Epithelial cell of prostate (primary cell): ENCODE measurements at regions not wholly inside any gene's neighbourhood (a gene's known extent, or its start where the extent isn't known, plus 50 kb on each side); places are given as distances from the start of the nearest gene placed in this dataset.

ENCODE experiments used
- DNase-seq: peaks from one replicate; pipeline ENCODE4 v3.0.0-alpha.2; 2011; ENCODE audit warnings: low read depth, low spot score
- H3K27ac ChIP-seq: fragments of 450-650 bp; 2 replicates; pipeline ENCODE4 v1.5.1; 2017; ENCODE audit warnings: mild to moderate bottlenecking

DNA sequence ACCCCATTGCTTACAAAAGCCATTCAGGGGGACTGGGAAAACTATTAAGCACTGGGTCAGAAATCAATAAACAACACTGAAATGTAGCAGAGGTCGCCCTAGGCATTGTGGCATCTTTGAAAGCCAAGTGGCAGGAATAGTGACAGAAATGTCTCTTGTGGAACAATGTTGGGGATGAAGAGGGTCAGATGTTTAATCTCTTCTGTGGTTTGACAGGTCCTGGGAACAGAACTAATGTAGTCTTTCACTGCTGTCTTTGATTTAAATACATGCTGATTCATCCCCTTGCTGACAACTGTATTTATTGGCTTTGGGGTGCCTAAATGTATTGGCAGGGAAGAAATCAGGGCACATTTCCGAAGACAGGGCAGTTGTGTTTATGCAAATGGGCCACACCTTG is 194.8 kb downstream of the ATG4C start:
- H3K27ac ChIP-seq, result no peak overlapping the region
- DNase-seq, result no peak

DNA sequence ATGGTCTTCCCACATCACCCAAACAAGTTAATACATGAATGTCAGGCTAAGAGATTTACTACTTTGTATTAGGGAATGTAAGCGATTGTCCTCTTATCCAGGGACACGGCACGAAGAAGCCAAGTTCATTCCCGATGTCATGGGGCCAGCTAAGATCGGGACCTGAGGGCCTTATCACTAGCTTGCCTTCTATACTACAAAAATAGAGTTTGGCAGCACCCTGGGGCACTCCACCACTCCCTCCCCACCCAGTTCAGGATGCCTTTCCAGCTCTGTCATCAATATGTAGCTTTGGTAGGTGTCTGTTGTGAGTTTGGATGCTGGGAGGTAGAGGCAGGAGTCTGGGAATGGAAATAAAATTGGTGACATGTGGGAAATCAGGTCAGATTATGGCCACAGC is 197.5 kb downstream of the ATG4C start:
- no peak for DNase-seq
- no peak overlapping the region for H3K27ac ChIP-seq

DNA sequence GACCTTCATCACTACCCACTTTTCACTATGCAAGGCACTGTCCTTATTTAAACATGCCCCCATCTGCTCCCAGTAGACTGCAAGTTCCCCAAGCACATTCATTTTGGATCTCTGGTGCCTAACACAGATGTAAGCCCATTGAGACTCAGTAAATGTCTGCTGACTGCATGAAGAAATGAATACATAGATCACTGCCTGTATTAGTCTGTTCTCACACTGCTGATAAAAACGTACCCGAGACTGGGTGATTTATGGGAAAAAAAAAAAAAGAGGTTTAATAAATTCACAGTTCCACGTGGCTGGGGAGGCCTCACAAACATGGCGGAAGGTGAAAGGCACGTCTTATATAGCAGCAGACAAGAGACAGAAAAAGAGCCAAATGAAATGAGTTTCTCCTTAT is 204.9 kb downstream of the ATG4C start:
- no peak for DNase-seq
- no peak overlapping the region for H3K27ac ChIP-seq

DNA sequence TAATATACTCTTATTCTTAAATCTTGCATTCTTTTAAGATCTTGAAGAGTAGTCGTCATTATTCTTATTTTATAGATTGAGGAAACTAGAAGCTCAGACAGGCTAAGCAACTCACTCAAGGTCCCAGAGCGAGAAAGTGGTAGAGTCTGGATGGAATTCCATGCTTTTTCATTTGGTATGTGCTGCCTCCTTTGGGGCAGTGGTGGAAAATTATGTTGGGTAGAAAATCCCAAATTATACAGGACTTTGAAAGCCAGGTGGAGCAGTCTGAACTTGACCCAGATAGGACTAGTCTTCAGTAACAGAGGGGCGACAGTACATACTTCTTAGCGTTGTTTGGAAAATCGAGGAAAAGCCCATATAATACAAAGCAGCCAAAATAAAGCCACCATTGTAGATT is 205.6 kb downstream of the ATG4C start:
- DNase-seq, result no peak

DNA sequence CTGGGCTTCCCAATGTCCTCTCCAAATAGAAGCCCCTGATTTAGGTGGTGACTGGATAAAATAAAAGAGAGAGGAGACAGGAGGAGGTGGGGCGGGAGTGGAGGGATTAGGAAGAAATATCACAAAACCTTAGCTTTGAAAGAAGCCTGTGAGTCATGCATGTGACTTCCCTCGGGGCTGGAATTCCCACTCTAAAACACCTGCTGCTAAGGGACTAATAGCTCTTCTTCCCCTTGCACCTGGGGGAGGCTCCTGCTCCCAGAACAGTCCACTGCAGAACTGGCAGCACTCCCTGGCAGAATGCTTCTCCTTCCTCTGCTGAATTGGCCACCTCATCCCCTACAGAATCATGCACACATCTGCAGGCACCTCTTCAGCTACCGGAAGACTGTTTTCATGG is 207.2 kb downstream of the ATG4C start:
- DNase-seq, result no peak
- H3K27ac ChIP-seq, result no peak overlapping the region

More for the DNA sequence above, 205.6 kb downstream of the ATG4C start:
- no peak overlapping the region for H3K27ac ChIP-seq

DNA sequence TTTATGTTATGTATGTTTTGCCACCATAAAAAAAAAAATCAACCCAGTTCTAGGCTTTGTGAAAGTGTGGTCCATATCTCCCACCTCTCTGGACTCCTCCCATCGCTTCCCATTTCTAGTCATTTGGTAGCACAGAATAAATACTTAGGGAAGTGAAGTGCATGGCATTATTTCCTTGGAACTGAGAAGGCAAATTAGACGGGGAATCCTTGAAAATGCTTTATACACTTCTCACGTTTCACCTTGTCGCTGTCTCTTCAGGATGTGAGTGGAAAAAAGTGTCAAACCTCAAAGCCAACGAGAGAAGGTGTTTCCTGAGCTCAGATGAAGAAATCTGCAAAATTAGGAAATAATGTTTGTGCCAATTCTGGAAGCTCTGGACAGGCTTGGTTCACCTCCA is 209.9 kb downstream of the ATG4C start:
- DNase-seq, result no peak
- H3K27ac ChIP-seq, result no peak overlapping the region

DNA sequence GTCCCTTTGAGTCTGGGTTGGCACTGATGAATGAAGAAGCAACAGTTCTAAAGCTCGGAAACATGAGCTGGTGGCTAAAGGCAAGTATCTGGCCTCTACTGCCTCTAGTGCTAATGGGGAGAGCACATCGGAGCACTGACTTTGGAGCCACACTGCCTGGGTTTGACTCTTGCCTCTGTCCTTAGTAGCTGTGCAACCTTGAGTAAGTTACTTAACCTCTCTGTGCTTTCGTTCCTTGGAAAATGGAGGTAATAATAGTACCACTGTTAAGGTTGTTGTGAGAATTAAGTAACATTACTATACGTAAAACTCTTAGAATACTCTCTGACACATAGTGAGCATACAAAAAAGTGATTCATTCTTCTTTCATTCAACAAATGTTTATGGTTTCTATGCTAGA is 211.2 kb downstream of the ATG4C start:
- no peak for DNase-seq
- no peak overlapping the region for H3K27ac ChIP-seq

DNA sequence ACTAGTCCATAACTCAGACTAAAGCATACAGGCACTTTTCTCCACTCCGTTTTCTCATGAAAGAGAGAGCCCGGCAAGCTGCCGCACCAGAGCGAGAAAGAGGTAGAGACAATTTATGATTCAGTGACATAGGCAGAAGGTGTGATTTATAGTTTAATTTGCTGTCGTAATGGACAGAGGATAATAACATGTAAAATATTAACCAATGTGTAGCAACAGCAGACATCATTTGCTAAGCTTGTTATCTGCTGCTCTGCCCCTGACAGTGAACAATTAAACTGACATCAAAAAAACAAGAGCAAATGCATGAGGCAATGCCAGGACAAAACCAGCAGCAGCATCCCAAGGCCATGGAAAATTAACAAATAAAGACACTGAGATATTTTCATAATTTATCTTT is 214.0 kb downstream of the ATG4C start:
- H3K27ac ChIP-seq, result no peak overlapping the region
- DNase-seq, result no peak

DNA sequence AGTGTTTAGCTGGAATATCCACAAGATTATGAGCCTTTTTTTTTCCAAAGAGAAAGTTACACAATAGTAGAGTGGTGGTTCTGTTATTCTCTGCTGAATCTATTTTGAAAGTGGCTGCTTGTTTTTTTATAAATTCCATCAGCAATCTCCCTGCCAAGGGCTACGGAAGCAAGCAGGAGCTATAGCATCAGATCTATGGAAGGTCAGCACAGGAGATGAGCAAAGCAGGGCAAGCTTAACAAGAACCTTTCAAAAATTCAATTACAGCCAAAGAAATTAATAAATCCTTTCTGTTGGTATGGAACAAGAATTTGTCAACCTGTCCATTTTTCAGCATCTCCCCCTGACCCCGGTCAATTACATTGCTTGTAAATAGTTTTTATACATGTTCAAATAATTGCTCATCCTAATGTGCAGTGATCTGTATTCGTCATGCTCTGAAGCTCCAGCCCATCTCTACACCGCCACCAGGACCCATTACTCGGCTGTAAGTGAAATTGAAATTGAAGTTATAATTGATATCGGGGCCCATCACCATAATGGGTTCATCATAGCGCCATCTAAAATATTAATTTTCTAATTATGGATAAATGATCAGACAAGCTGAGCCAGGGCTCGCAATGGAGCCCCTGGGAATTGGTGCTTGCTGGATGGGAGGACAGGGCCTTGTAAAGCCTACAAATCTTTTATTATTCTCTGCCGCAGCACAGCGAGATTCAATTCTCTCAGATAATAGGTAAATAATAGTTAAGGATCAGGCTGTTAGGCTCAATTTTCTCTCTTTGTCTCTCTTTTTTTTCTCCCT is 215.1 kb downstream of the ATG4C start:
- no peak for DNase-seq
- H3K27ac ChIP-seq, result no peak overlapping the region

DNA sequence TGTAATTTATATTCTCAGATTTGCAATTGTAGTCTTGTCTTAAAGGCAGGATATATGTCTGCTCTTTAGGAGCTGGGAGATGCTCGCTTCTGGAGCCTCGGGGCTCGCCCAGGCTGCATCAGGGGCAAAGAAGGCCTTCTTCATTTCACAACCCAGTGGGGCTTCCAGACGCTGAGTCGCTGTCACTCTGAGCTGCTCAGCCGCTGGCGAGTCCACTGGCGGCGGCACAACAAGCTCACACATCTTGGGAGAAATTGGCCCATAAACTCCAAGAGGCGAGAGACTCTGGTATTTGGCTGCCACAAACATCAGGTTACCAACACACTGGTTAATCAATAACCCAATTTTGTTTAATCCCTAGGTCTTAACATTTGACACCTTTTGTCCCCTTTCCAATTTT is 216.6 kb downstream of the ATG4C start:
- no peak overlapping the region for H3K27ac ChIP-seq
- no peak for DNase-seq

DNA sequence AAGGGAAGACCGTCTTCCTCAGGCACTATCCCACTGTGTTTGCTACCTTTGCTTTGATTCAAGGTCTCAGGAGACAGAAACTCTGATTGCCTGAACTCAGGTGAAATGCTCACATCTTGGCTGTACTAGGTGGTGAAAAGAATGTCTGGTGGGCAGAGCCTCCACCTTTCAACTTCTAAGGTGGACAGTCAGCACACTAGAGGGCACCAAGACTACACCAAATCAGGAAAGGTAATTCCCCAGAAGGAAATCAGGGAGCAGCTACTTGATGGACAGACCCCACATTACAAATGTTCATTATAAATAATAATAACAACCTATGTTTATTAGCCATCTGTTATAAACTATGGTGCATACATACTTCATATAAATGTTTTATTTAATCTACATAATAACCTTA is 220.9 kb downstream of the ATG4C start:
- H3K27ac ChIP-seq, result no peak overlapping the region
- DNase-seq, result no peak

DNA sequence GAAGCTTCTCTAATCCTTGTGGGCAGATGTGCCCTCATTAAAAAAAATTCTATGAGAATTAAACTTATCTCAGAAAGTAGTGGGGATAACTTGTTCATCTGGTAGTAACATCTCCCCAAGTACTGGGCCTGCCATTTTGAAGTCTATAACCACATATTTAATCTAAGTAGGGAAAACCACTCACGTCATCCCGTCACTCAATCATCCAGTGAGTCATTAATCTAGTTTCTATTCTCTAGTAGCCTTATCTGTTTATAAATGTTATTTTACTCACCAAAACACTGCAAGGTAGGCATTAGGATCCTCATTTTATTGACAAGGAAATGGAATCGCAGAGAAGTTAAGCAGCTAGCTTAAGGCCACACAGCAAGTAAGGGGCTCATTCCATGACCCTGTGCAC is 221.9 kb downstream of the ATG4C start:
- no peak for DNase-seq

DNA sequence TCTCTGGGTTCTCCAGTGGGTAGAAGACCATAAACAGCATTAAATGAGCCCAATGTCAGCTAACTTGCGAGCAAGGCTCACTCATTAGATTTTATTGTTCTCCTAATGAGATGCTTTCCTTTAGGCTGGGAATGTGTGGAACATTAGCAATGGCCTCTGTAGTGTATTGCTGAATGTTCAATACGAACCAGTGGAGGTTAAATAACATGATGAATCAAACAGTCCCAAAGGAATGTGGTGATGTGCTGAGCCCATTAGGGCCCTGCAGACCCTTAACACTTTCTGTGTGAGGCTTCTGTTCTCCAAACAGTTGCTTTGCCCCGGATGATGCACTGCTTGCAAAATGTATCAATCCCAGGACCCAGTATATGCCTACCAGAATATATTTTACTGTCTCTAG is 225.5 kb downstream of the ATG4C start:
- H3K27ac ChIP-seq, result no peak overlapping the region
- DNase-seq, result no peak

More for the DNA sequence above, 221.9 kb downstream of the ATG4C start:
- no peak overlapping the region for H3K27ac ChIP-seq

DNA sequence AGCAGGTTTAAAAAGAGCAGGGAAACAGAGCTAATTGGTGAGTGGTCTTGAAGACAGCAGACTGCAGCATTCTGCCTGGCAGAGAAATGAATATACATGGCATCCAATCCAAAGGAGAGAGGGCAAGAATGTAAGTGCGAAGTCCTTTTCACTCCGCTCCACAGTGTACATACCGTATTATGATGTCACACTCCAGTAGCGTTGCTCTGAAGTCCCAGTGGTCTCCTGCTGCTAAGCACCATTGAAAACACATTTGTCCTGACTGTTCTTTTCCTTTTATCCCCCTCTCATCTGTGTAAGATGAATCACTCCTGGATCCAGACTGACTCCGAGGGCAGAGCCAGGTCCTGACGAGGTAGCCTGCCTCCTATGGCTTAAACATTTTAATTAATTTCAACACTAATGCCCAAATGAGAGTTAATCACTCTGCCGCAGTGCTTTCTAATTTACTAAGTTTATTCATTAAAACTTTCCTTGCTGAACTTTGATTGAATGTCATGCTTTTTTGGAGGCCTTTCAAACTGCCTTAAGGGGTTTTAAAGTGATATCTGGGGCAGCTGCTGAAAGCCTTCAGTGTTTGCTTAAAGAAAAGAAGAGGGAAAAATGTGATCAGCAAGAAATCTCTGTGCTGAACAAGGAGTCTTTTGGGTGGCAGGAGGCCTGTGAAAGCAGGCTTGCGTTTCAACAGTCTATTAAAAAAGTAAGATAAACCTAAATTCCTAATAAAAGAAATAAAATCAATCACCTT is 227.2 kb downstream of the ATG4C start:
- DNase-seq, result no peak
- no peak overlapping the region for H3K27ac ChIP-seq

DNA sequence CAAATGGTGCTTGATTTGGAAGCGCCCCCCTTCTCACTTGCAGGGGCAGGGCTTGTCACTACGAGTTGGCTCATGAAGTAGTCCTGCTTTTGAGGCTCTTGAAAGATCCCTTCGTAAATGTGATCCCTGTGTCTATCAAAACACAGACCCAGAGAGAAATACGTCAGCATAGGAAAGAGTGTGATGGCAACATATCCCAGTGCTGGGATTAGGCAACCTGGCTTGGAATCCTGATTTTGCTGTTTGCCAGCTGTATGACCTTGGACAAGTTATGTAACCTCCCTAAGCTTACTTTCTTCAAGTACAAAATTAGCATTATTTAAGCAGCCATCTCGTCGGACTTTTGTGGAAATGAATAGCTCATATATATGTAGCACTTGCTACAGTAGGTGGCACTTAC is 228.4 kb downstream of the ATG4C start:
- DNase-seq, result no peak
- H3K27ac ChIP-seq, result no peak overlapping the region

DNA sequence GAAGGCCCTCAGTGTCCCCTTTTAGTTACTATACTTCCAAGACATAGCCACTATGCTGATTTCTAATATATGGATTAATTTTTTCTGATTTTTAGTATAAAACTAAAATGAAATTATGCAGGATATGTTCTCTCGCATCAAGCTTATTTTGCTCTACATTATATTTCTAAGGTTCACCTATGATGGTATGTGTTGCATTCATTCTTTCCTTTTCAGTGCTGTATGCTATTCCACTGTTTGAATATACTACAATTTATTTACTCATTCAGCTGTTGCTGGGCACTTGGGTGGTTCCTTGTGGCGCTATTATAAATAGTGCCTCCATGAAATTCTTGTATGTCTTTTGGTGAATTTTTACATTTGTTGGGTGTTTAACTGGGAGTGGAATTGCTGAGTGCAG is 230.3 kb downstream of the ATG4C start:
- DNase-seq, result no peak
- H3K27ac ChIP-seq, result no peak overlapping the region

DNA sequence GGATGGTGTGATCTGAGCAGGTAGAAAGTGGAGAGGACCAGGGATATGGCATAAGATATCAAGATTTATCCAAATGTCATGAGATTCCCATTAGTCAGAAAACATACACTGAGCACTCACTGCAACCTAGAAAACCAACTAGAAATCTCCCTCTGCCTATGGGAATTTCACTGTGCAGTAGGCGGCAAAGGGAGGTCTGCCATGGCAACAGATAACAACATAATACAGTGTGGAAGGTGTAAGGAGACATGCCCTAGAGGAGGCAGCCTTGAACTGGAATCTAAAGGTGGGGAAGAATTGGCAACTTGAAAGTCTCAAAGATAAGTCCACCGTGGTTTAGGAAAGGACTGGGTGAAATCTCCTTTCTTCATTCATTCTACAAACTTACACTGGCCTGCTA is 238.4 kb downstream of the ATG4C start:
- DNase-seq, result no peak
- H3K27ac ChIP-seq, result no peak overlapping the region

DNA sequence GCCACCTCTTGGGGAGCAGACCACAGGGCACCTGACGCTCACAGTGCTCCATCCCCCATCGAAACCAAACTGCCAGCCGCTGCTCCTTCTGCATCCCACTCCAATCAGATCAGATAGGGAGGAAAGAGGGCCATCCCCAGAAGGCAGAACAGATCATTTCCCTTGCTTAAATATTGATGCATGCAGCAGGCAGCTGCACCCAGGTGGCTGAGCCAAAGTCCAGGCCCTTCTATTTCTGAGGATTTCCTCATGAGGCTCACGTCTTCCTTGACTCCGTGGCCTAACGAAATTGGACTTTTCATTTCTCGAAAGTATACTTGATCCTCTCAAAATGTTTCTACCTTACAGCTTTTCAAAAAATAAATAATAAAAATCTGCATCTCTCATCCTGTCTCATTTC is 239.2 kb downstream of the ATG4C start:
- no peak for DNase-seq
- no peak overlapping the region for H3K27ac ChIP-seq

DNA sequence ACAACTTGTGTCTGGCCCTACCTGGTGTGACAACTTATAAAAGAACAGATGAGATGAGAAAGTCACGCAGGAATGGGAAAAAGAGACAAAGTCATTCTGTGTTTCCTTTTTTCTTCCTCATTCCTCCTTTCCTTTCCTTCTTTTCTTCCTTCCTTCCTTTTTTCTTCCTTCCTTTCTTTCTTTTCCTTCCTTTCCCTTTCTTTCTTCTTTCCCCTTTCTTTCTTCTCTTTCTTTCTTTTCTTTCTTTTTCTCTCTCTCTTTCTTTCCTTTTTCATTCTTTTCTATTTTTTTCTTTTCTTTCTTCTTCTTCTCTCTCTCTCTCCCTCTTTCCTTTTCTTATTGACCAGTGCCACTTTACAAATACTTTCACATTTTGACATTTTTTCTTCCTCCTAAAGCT is 239.7 kb downstream of the ATG4C start:
- DNase-seq, result no peak
- no peak overlapping the region for H3K27ac ChIP-seq

DNA sequence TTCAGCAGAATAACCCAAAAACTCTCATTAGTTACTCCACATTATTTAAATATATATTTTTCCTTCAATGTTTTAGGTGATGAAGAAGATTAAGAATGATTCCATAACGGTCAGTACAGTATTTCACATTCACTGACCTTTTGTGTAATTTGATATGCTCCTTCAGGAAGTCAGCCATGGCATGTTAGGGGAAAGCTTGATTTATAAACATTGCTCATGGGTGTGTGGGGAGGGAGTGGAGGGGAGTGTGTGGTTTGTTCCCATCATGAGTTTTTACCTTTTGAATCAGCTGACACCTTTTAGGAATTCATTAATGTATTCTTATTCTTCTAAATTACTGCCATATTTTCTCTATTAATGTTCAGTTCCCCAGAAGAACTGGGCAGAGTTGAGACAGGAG is 240.2 kb downstream of the ATG4C start:
- no peak for DNase-seq

DNA sequence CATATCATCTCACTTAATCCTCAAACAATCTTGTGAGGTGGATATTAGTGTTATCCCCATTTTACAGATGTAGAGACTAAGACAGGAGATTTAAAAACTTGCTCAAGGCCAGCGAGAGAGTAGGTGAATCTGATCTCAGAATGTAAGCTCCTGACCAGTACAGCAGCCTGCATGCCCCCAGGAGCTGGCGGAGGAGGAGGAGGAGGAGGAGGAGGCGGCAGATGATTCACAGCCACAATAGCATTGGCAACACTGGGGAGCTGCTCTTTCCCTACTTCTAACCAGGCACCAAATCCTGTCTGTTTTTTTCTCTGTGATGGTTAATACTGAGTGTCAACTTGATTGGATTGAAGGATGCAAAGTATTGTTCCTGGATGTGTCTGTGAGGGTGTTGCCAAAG is 243.2 kb downstream of the ATG4C start:
- no peak overlapping the region for H3K27ac ChIP-seq
- no peak for DNase-seq

More for the DNA sequence above, 240.2 kb downstream of the ATG4C start:
- no peak overlapping the region for H3K27ac ChIP-seq

DNA sequence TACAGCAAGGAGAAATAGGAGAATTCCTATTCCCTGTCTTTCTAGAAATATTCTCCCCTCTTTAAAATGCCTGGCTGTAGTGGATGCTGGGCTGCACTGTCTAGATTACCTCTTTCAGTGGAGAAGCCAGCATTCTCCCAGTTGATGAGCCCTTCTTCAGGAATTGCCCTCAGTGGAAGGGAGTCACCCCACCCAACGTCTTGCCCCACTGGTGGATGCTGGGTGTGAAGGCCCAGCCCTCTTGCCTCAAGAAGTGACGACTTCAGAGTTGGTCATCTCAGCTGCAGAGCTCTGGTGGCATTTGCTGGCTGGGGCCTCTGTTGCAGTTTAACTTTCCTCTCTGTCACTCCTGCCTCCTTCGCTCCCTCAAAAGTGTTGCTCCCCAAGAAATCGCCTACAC is 248.2 kb downstream of the ATG4C start:
- H3K27ac ChIP-seq, result no peak overlapping the region
- no peak for DNase-seq
